NCI-H748 (cell line): ENCODE measurements at regions not wholly inside any gene's neighbourhood (a gene's known extent, or its start where the extent isn't known, plus 50 kb on each side); places are given as distances from the start of the nearest gene placed in this dataset.
"Not testable (repeated sequence)": the region's sequence is repeated elsewhere in the genome, so short reads cannot be mapped to it uniquely, and the experiment has no call there.

Experiments used
- DNase-seq: peaks from one replicate; lab custom pipeline; 2025; ENCODE audit not compliant: unreplicated experiment; lab: John Stamatoyannopoulos, UW

DNA sequence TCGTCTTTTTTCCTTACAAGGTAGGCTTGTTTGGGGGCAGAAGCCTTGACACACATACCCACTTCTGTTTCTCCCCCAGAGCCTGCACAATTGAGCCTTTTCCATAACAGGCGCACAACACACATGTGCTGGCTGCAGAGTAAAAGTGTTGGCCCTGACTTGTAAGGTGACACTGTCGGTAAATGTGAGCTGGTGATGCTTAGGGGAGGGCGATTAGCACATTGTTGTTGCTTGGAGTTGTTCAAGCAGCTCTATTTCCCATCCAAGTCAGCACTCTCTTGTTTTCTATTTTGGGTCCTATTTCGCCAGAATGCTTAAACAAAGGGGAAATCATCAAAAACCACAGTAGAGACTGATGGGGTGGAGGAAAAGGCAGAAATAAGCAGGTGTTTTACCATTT, 51.9 kb upstream of the PTPRJ start:
- no peak for DNase-seq

DNA sequence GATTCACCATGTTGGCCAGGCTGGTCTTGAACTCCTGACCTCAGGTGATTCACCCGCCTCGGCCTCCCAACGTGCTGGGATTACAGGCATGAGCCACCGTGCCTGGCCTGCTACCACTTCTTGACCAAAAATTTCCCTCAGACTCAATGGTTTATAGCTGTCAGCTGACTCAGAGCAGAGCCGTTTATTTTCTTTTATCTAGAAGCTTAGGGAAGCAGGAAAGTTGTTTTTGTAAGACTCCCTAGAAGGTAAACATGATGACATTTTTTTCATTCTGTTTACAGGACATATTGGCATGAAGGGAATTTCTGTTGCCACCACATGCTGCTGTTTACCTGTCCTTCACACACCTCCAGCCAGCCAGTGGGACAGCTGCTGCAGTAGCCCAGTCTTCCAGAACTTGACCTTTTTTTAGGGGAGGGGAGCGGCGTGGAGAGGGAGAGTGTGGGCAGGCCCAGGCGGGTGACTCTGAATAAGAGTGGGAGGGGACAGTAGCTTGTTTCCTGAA, 56.1 kb upstream of the PTPRJ start:
- no peak for DNase-seq

DNA sequence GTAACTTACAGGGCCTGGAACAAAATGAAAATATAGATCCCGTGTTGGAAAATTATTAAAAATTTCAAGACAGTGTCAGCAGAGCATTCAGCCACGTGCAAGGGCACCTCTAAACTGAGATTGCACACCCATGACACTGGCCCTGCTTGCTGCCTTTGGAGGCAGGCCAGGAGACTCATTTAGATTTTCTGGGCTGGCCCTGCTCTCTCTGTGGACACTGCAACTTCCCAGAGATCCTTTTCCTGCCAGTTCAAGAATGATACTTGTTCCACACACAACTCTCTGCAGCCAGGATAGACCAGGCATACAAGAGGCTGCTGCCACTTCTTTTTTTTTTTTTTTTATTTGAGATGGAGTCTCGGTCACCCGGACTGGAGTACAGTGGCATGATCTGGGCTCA, 56.7 kb upstream of the PTPRJ start:
- DNase-seq: no peak

DNA sequence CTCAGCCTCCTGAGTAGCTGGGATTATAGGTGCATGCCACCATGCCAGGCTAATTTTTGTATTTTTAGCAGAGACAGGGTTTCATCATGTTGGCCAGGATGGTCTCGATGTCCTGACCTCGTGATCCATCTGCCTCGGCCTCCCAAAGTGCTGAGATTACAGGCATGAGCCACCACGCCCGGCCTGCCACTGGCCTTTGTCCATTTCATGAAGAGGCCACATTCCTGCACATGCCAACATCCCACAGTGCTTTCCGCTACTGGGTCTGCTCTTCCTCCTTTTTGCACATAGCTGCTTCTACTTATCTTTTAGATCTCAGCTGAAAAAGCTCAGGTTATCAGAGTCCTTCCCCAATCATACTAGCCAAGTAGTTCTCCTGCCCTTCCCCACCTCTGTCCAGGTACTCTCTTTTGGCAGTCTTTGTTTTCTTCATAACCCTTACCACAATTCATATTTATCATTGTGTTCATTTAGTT, 59.2 kb upstream of the PTPRJ start:
- DNase-seq: not testable (repeated sequence)

DNA sequence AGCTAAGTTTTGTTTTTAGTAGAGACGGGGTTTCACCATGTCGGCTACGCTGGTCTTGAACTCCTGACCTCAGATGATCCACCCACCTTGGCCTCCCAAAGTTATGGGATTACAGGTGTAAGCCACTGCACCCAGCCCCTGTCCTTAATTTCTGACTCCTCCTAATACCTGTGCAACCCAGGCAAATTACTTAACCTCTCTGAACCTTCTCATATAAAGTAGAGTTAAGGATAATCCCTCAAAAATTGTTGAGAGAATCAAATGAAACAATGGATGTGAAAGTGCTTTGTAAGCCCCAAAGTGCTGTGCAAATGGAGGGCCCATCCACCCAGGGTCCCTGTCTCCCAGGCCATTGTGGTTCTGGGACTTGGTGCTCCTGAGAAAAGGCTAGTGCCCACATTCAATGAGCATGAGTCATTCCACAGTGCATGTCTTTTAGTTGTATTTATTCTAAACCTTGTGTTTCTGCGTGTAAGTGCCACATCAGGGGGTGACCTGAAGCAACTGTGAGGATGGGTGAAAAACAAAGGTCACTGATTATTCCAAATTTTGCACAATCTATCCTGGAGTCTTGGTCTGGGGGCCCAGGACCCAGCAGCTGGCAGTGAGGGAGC, 61.4 kb upstream of the PTPRJ start:
- DNase-seq: no peak

DNA sequence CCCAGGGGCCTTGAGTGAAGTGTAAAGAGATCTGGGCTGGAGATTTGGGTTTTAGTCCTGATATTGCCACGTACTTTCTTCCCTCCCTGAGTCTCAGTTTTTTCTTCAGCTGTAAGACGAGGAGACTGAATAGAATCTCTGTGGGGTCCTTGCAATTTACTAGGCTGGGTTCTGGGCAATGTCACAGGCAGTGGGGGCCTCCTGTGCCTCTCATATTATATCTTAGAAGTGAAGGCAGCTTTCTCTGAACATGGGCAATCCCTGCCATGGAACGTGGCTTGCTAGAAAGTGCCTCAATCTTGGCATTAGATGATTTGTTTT, 62.0 kb upstream of the PTPRJ start:
- DNase-seq: no peak

DNA sequence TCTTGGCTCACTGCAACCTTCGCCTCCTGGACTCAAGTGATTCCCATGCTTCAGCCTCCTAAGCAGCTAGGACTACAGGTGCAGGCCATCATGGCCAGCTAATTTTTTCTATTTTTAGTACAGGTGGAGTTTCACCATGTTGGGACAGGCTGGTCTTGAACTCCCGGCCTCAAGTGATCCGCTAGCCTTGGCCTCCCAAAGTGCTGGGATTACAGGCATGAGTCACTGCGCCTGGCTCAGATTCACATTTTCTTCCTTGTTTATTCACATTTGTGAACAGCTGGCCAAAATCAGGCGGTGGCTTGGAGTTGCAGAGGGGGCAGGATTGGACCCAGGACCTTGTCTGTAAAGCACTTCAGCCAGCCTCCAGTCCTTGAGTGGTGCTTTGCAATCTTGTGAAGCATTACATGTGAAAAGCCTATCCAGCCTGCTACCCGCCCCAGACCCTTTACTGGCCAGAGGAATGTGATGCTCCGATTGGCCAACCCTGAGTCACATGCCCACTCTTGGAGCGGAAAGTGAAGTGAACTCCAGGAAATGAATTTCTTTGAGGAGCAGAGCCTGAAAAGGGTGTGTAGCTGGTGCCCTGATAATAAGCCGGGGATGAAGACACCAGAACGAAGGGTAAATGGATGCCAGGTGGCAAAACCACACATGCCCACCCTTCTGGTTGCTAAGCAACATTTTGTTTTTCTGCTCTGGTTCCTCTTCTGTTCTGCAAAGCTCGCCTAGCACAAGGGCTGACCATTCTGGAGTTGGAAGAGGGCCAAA, 62.6 kb upstream of the PTPRJ start:
- DNase-seq: peak; percentile 93

DNA sequence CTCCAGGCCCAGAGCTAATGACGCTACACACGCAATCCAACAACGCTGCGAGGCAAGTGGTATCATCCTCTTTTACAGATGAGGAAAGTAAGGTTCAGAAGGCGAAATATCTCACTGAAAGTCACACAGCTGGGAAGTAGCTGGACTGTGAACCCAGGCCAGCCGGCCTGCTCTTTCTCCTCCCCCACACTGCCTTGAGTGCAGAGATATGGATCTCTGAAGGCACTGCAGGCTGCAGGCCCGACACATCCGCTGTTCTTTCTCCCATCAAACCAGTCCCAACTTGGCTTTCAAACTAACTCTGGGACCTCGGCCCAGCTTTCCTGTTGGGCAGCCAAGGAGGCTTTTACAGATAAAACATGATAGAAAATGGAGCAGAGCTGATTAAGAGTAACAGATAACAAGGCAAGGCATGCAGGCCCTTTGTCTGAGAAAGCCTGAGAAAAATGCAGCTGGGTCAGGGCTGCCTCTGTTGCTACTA, 64.0 kb upstream of the PTPRJ start:
- no peak for DNase-seq

DNA sequence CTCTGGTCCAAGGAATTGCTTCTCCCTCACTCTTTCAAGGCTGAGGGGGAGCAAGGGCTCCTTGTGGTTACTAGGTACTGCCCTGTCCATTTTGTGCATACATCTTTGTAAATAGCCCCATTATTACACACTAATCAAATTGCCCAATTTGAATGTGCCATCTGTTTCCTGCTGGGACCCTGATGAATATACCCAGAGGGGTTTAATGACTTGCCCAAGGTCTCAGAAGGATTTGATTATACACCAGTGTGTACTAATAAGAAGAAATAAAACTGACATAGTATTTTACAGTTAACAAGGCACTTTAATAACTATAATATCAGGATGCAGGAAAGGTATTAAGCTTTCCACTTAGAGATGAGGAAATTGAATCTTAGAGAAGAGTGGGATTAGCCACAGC, 64.6 kb upstream of the PTPRJ start:
- DNase-seq: no peak

DNA sequence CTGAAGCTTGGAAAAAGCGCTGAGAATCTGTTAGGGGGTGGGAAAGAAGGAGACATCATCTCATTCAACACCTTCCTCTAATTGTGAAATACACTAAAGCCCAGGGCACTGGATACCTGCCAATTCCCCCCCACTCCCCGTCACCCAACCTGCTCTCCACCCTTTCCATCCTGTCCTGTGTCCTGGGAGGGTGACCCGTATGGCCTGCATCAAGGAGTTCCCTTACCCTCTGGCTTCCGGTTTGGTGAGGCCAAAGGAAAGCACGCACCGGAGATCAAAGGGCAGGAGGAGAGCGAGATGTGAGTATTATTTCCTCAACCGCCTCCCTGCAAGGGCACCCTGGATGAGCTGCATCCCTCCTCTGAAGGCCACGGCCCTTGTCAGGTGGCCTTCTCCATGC, 65.0 kb upstream of the PTPRJ start:
- no peak for DNase-seq

DNA sequence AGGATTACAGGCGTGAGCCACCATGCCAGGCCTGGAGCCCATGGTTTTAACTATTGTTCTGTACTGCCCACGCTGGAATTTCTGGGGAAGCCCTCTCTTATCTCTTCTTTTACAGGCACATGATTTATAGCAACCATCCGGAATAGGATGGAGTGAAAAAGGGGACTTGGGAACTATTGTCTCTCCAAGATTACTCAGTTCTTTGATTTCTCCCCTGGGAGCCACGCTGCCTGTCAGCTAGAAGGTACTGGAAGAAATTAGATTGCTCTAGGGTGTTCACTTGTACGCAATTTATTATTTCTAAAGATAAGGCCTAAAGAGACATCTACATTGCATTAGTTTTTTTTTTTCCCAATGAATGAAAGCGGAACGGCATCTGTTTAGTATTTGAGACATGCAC, 65.6 kb upstream of the PTPRJ start:
- DNase-seq: no peak

DNA sequence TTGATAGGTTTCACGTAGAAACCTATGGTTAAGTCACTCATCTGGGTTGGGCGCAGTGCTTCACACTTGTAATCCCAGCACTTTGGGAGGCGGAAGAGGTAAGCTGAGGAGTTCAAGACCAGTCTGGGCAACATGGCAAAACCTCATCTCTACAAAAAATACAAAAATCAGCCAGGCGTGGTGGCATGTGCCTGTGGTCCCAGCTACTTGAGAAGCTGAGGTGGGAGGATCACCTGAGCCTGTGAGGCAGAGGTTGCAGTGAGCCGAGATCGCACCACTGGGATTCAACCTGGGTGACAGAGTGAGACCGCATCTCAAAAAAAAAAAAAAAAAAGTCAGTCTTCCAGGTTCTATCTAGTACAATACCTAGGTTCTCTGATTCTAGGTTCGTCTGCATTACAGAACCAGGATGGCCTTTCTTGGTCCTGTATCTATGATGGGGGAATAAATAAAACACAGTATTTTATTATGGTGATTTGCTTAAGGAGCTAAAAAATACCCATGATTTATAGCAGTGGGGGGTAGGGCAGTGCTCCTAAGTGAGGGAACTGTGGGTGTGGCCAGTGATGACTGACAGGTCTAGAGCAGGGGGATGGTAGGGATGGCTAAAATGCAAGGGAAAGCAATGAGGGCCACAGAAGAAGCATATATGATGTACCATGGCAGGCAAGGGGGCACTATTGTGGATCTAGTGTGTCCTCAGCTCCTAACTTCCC, 65.5 kb upstream of the NUP160 start:
- DNase-seq: no peak

DNA sequence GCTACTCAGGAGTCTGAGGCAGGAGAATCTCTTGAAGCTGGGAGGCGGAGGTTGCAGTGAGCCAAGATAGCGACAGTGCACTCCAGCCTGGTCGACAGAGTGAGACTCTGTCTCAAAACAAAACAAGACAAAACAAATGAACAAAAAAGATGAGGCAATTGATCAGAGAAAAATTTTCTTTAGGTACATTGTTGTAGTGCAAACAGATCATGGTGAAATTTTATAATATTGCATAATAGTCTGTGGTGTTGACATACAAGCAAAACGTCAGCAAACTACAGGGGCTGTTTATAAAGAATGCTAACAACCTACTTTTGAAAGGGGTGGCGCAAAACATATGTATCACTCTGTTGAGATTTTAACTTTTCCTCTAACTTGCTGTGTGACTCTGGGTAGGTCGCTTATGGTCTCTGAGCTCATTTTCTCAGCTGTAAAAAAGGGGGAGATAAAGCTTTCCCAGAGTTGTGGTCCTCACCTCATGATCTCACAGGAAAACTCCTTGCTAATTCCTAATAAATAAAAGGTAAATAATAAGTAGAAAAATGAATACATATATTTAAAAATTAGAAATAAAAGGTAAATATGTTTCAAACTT, 64.8 kb upstream of the NUP160 start:
- DNase-seq: no peak

DNA sequence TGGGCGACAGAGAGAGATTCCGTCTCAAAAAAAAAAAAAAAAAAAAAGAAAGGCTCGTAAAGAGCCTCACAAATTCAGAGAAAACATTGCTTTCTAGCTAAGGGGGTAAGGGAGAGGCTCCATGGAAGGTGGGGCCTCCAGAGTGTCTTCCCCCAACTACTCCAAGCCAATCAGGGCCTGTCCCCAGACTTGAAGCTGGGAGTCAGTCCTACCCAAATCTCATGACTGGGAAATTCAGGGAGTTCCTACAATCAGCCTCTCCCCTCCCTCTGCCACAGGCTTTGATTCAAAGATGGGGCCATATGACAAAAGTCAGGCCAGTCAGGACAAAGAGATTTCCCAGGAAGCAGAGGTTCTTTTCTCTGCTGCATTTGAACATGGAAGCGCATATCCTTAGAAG, 63.0 kb upstream of the NUP160 start:
- no peak for DNase-seq

DNA sequence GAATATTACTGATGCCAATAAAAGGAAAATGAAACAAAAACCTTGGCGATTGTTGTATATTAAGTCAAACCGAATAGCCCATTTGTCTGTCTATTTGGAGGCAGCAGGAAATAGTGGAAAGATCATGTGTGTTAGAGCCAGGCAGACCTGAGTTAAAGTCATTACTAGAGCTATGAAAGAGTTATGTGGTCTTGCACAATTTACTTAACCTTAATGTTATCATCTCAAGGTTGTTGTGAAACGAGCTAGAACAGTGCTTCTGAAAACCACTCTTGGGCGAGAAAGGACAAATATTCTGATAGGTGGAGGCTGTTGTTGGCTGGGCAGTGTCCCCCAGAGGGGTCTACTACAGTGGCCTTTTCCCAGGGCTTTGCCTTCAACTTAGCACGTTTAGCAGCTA, 60.0 kb upstream of the NUP160 start:
- no peak for DNase-seq

DNA sequence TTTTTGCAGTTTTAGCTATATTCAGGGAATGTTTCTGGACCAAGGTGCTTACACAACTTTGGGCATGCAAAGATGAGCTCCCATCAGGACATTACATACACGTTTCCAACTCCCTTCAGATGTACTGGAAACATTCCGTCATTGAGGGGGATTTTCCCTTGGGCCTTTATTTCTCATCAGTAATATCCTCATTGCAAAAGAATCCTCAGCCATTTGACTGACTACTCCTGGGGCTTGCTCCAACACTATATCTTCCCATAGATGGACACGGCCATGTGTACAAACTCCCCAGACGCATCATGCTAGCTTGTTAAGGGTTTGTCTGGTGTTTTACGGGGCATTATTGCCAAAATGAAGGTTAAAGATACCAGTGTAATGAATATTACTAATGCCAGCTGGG, 59.3 kb upstream of the NUP160 start:
- DNase-seq: no peak

DNA sequence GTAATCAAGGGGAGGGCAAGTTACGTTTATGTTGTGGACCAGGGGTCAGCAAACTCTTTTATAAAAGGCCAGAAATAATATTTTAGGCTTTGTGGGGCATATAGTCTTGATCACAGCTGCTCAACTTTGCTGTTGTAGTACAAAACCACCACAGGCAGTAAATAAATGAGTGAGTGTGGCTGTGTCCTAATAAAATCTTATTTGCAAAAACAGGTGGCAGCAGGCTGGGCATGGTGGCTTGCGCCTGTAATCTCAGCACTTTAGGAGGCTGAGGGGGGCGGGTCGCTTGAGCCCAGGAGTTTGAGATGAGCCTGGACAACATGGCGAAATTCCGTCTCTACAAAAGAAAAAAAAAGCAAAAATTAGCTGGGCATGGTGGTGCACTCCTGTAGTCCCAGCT, 57.9 kb upstream of the NUP160 start:
- no peak for DNase-seq

DNA sequence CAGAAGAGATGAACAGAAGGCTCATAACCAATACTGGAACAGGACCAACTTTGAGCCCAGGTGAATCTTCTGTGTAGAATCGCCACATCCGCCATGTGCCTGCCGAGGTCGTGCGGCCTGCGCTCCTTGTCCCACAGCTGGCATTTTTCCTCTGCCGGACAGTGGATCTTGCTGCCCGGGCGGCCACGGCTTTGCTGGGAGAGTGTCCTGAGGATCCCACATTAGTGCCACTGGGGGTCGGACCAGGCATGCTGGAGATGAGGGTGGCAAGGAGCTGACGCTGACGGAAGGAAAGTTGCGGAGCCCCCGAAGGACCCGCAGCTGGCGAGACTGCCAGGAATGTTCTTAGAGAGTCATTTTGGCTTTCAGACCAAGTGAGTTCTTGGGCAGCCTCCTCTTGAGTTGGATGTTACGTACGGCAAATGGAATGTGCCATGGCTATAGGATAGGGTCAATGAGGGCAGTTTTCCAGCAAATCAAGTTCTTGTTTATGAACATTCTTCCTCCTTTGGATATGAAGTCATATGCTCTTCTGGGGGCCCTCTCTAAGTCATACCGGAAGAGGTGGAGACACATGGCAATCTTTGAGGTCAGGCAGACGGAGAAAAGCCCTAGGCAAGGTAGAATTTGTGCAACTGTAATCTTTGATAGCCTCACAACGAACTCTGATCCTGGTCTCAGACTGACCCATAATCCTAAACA, 57.4 kb upstream of the NUP160 start:
- no peak for DNase-seq

DNA sequence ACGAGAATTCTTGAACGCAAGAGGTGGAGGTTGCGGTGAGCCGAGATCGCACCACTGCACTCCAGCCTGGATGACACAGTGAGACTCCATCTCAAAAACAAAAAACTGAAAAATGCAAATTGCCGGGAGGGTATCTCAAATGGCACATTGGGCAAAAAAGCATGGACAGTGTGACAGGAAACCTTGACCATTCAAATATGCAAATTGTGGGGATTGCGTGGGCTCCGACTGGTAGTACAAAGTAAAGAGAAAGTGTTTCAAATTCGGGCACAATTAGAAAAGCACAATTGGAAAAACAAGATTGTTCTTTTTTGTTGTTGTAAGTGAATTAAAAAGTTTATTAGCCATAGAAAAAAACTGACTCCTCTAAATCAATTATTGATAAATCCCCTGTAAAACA, 56.7 kb upstream of the NUP160 start:
- DNase-seq: no peak

DNA sequence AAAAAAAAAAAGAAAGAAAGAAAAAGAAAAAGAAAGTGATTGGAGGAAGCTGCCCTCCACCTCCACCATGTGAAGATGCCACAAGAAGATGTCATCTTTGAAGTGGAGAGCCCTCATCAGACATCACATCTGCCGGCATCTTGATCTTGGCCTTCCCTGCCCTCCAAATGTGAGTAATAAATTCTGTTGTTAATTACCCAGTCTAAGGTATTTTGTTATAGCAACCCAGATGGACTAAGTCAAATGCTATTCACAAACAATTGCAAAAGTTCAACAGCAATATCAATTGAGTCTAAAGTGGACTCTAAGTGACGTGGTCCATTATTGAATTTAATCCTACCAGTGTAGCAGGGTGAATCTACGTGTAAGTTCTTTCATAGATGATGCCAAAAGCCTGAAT, 55.9 kb upstream of the NUP160 start:
- DNase-seq: no peak

DNA sequence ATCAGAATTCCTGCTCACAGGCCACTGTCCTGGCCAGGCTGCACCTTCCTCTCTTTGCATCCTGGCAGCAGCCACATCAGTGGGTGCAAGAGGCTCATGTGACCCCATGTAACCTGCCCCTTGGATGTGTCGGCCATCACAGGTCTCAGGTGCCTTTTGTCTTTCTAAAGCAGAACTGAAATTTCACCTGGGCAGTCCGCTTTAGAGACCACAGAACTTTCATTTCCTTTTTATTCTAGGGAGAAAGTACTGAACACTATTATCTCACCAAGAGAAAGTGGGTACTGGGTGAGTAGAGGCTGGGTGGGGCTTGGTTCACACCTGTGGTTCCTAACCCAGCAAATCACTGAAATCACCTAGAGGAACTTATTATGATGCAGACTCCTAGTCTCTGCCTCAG, 51.7 kb upstream of the NUP160 start:
- no peak for DNase-seq
